ENCODE measurements at regions not wholly inside any gene's neighbourhood (a gene's known extent, or its start where the extent isn't known, plus 50 kb on each side); places are given as distances from the start of the nearest gene placed in this dataset.

GRCh38 chr10:45118929-45119328 lies 118.2 kb downstream of the ZNF22 start:
- TF ChIP-seq CTCF (IDR thresholded peaks at IDR 0.05) (no peak), EZH2 (IDR thresholded peaks at IDR 0.05) (no peak), EZH2phosphoT487 (IDR thresholded peaks at IDR 0.05) (no peak)

Data from neural progenitor cell (in vitro differentiated cells).